ENCODE measurements at regions not wholly inside any gene's neighbourhood (a gene's known extent, or its start where the extent isn't known, plus 50 kb on each side); places are given as distances from the start of the nearest gene placed in this dataset.
"Not testable (repeated sequence)": the region's sequence is repeated elsewhere in the genome, so short reads cannot be mapped to it uniquely, and the experiment has no call there.

DNA sequence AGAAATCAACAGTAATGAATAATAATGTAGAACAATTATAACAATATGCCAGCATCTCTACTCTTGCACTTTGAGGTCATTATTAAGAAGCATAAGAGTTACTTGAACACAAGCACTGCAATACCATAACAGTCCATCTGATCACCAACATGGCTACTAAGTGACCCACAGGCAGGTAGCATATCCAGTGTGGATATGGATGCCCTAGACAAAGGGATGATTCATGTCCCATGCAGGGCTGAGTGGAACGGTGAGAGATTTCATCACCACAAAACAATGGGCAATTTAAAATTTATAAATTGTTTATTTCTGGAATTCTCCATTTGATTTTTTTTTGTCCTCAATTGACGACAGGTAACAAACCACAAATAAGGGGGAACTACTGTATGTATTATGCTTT lies 107.7 kb upstream of the TSC22D2 start:
- DNase-seq: no peak

DNA sequence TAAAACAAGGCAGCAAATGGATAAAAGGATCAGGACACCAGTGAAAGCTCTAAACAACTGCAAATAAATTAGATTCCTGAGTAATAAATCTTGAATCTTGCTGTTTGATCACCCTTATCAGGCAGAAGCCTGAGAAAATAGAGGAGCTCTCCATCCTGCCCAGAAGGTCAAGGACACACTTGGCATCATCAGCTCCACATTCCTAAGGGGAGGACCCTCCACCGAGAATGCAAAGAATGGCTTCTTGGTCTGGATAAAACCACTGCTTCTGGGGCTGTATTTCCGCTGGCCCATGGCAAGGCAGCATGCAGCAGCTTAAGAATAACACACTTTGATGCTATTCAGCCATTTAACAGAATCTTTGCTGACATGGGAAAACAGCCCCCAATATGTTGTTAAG lies 108.9 kb upstream of the TSC22D2 start:
- no peak for DNase-seq

DNA sequence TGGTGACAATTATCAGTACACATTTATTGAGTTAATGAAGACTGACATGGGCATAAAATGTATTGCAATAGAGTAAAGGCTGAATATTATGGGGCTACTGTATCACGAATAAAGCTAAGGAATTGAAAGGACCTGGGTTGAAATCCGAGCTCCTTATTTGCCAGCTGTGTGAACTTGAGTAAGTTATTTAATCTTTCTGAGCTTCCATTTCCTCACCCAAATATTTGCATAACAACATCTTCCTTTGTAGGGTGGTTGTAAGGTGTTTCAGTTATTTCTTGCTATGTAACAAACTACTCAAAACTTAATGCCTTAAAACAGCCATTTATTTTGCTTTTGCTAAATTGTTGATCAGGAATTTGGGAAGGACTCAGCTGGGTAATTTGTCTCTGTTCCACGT lies 111.1 kb upstream of the TSC22D2 start:
- DNase-seq: no peak

DNA sequence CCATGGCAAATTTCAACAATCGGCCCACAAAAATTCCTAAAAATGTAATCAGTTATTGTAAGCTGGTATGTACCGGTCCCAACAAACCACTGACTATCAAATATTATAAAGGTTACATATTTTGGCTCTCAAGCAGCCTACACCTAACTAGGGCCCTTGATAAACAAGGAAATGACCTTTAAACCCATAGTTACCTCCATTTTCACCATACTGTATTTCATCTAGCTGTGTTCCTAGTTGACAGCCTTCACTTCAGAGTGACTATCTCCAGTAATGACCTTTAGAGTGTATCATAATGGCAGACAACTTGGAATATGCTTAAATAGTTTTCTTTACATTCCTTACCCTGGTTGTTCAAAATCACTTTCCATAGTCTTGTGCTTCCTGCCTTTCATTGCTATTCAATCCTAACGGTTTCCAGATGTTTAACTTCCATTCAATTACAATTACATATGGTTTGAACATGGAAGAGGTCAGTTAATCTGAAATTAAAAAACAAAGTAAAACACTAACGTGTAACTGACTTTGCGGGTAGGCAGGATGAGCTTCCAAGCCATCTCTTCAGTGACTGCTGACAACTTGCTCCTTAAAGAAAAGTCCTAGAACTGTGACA lies 111.9 kb upstream of the TSC22D2 start:
- DNase-seq: no peak

DNA sequence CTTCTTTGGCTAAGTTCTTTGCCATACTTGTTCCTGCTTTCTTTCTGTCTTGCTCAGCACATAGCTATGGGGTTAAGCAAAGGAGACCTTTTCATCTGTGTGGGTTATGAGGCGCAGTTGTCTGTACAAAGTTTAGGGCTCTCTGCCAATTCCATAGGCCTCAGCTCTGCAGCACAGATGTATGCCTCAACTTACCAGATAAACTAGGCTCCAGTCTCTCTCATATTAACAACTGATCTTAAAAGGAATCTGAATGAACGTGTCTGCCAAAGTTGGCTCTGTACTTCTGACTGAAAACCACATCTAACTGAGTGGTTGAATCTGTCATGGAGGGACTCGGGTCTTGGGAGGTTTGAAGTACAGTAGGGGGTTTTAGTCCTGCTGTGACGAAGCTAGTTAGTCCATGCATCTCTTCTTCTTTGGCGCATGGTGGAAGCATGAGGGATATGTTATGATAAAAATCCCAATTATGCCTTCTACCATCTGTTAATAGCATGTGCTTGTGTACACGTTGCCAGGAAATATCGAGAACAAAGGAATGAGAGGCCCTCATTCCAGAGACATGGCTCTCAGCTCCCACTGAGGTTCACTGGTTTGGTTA lies 114.6 kb upstream of the TSC22D2 start:
- DNase-seq: no peak

DNA sequence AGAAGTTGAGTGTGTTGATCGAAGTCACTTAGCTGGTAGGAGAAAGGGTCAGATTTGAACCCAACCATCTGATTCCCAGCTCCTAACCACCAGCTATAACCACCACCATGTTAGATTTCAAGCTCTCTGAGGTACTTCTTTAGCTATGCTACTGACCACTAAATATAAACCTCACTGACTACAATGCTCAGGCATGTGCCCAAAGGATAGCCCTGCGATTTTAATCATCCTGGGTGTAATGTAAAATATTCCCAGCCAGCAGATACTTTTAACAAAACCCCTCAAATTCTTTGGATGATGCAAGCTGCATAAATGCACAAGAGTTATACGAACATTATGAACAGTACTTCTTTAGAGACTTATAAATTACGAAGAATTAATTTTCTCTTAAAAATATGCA lies 115.2 kb upstream of the TSC22D2 start:
- no peak for DNase-seq

DNA sequence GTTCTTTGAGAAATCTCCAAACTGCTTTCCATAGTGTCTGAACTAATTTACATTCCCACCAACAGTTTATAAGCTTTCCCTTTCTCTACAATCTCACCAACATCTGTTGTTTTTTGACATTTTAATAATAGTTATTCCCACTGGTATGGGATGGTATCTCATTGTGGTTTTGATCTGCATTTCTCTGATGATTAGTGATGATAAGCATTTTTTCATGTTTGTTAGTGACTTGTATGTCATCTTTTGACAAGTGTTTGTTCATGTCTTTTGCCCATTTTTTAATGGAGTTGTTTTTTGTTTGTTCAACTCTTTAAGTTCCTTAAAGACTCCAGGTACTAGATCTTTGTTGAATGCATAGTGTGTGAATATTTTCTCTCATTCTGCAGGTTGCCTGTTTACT lies 116.6 kb upstream of the TSC22D2 start:
- no peak for DNase-seq

DNA sequence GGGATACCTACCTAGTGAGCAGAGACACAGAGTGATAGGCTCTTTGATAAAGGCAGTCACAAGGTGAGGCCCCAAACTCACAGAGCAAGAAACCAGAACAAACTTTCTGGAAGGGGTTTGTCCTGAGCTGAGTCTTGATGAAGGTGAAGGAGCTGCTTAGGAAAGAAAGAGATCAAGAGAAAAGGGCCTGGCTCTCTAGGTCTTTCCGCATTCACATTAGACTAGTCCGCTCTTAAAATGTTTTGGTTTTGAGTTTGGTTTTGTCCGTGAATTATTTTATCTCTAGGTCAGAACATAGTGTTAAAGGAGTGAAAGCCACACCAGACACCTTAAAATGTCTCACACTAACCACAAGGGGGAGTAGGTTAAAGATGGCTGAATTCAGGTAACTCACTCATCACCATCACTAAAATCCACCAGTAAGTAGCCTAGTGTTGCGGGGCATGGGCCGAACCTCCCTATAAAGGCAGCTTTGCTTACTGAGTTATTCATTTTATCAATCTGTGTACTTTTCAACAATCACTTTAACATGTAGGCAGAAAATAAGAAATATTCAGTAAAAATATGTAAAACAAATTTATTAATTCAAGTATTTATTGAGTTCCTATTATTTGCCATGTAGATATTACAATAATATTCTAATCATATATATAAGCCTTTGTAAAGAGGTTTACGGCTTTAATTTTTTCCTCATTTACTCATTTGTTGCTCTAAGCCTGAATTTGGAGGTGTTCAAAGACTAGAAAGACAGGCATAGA lies 121.5 kb upstream of the TSC22D2 start:
- peak; percentile 61 for DNase-seq

DNA sequence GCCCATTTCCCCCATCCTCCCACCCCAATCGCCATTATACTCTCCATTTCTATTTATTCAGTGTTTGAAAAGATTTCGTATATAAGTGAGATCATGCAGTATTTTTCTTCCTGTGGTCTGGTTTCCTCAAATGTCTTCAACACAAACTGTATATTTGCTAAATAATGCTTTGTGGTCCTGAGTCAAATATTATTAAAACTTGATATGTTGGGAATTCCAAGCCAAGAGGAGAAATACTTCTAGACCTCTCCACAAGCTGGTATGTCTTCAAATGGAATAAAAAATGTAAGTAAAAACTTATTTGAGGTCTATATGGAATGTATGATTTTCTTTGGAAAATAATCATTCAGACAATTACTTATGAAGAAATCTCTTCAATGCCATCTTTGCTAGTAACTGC lies 122.5 kb upstream of the TSC22D2 start:
- DNase-seq: no peak

DNA sequence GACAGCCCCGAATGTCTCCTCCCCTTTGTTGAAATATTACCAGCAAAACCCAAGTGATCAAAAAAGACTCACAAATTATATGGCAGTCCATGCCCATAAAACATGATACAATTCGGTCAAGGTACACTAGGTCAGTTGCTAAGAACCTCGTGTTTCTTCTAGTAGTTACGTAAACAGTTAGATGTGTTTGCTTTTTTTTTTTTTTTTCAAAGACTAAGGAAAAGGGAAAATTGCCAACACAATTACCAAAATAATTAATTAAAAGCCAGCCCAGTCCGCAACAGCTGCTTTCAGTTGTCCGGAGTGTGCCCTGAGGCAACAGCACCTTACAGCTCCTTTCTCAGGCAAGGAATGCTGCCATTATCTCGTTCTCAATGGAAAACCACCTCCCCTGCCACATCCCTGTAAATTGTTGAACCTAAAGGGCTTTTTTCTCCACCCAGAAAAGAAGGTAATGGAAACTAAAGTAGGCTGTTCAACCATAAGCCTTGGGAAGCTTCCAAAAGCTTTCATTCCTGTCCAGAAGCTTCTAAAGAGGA lies 129.2 kb upstream of the TSC22D2 start:
- no peak for DNase-seq

DNA sequence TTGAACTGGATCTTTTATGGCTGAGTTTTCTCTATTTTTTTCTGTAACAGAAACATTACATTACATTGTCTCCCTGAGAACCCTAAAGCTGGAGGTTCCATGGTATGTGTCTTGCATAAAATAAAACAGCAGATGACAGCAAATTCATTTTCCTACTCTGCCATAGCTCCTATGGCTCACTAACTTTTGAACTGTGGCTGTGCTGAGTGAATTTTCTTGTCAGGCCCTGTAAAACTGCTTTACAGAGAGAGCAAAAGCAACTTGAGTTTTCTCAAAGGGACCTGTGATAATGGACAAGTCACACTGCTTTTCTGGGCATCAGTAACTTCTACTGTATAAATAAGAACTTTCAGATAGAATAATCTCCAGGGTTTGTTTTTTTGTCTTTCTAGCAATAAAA lies 129.9 kb upstream of the TSC22D2 start:
- DNase-seq: no peak

DNA sequence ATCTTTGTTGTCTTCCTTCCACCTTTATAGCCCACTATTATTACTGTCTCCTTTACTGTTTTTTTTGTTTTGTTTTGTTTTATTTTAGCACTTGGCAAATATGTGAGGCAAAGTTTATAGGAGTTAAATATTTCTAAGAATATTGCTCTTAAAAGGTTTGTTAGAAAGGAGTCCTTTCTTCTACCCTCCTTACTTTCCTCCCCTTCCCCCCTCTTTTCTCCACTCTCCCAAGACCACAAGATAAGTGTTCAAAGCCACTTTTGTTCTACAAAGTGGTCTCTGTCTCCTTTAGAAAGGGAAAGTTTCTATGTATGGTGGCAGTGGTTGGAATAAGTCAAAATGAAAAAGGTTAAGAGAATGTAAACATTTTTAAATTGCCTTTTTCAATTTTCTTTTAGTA lies 130.7 kb upstream of the TSC22D2 start:
- DNase-seq: no peak

DNA sequence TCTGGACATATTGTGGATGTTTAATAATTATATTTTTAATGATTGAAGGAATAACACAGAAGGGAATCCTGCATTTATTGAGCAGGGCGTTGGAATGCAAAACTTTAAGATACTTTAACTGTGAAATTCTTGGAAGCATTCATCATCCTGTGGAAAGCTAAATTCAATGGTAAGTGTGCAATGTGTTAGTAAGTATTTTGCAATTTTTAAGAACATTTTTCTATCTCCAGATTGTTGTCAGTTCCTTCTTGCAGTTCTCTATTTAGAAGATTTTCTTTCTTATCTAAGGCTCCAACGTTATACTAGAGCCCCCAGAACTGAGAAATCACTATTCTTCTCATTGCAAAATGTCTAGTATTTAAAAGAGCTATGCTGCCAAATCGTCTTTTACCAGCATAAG lies 132.2 kb upstream of the TSC22D2 start:
- no peak for DNase-seq

DNA sequence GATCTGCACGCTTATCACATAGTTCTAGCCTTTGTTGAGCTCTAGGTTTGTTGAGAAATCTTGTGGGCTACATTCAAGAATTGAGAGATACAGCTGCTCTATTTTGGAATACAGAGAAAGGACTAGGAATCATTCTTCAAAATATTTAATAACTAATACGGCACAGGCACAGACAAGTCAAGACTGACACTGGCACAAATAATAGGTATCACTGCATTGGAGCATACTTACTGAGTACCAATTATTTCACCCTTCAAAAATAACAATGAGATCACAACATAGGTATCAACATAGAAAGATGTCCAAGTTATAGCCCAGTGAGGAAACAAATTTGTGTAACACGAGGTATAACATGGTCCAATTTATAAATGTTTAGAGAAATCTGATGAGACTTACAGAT lies 133.7 kb upstream of the TSC22D2 start:
- no peak for DNase-seq

DNA sequence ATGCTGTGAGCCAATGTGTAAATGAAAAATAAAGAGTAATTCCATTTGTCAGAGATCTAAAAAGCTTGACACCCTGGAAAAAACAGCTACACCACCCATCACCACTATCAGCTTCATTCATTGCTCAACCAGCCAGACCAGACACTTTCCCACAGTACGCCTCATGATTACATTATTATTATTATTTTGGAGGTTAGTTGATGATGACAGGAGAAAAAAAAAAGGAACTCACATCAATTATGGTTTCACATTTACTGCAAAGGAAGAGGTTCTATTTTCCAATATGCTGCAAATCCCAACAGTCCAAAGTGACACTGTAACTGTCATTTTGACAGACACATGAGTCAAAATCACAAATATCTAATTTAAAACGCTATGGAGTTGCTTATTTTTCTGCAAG lies 134.7 kb upstream of the TSC22D2 start:
- DNase-seq: no peak

DNA sequence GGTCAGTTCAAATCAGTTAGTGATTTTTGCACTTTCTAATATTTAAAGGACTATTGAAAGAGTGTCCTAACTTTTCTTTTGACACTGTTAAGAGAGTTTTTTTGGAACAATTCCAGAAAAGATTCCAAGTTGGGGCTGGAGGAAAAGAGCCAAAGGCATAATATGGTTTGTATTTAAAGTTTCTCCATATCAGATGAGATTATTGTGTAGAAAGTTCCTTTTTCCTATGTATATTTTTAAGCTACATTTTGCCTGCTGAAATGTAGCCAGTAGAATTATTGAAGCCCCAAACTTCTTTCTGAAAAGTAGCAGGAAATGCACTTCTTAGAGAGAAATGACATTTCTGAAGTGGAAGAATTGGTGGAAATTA lies 136.5 kb upstream of the TSC22D2 start:
- no peak for DNase-seq

DNA sequence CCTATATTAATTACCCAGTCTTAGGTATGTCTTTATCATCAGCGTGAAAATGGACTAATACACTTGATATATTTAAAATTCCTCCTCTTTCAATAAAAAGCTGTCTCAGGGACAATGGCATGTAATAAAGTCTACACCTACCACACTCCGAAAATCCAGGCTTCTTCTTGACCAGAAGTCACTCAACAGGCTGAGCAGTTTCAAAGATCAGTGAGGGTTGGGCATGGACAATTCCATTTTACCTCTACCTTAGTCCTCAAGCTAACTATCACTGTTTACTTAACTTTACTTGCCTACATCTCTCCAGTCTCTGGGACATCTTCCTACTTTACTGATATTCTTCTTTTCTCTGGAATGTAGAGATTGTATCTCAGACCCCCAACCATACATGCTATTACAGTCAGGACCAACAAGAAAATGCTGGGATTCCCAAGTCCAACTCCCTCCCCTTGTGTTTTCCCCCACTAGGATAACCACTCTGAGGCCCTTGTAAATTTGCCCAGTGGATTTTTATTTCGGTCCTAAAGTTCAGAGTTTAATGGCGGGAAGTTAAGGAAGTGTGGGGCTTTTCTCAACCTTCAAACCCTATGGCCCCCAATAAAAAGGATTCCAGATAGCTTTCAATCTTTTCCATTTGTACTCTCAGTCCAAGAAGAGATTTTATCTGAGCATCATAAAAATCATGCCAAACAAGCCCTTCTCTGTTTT lies 137.1 kb upstream of the TSC22D2 start:
- no peak for DNase-seq

DNA sequence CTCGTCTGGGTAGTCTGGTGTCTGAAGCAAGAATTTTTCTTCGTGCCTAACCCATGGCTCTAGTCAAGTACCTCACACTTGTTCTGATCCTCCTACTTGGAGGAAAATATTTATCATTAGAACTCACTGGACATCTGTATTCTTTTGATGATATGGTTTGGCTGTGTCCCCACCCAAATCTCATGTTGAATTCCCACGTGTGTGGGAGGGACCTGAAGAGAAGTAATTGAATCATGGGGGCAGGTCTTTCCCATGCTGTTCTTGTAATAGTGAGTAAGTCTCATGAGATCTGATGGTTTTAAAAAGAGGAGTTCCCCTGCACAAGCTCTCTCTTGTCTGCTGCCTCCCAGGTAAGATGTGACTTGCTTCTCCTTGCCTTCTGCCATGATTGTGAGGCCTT lies 137.7 kb upstream of the TSC22D2 start:
- not testable (repeated sequence) for DNase-seq

DNA sequence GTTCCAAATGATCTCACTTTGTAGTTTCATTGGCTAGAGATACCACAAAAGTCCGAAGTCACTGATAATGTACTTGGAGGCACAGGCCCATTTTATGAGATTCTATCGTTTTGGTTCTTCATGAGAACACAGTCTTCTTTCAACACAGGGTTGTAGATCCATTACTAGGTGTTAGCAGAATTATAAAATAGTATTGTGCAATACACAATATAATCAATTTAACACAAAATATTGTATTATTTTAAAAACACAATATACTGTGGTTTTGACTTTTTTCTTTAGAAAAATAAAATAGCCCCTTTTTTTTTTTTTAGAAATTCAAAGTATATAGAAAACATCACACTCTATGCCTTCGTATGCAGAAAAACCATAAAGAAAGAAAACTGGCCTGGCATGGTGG lies 138.6 kb upstream of the TSC22D2 start:
- no peak for DNase-seq

DNA sequence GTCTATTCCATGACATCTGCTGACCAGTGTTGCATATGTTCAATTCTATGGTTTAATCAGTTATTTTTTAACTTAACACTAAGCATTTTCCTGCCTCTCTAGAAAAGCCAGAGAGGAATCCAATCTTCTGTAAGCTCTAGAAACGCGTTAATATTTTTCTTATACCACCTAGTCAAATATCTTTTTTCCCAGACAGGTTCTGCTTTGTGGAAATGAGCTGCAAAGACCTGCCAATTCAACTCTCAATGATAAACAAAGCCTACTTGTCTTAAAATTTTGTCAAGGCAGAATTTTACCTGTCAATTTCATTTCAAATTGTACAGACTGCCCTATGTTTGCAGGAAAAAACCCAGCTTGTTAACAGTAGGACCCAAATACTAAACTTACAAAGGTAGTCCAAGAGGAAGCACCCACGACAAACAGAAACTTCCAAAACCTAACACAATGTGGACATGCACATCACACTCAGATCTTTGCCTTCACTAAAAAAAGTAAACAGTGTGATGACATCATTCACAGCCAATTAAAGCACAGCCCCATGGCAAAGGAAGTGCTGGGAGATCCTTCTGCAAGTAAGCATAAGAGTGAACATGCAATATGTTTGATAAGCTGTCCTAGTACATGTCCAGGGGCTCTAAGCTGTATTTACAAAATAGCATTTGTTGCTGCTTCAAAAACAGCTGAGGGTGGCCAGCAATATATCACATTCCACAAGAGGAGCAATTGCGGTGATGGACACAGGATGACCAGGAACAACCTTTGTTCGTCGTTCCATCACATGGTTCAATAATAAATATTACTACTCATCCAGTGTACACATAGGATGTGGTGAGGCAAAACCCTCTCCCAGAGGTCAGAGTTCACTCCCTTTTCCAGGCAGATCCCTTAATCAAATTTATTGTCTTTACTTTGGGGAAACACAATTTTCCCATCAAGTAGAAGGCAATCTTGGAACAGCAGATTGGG lies 139.4 kb upstream of the TSC22D2 start:
- DNase-seq: no peak

DNA sequence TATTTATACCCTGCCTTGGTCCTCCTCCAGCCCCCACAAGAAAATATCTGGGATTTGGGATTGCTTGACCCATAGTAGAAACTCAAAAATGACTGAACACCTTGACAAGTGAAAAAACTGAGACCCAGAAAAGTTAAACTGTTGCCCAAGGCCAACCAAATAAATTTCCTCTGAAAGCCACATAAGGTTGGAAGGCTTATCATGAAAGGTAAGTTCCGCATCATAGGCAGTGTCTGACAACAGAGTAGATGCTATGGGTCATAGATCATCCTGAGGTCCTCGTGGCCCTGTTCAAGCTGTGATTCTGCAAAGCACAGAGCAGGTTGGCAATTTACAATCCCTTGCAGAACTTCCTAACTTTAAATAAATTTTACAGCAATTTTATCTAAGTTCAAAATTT lies 140.8 kb upstream of the TSC22D2 start:
- DNase-seq: no peak

DNA sequence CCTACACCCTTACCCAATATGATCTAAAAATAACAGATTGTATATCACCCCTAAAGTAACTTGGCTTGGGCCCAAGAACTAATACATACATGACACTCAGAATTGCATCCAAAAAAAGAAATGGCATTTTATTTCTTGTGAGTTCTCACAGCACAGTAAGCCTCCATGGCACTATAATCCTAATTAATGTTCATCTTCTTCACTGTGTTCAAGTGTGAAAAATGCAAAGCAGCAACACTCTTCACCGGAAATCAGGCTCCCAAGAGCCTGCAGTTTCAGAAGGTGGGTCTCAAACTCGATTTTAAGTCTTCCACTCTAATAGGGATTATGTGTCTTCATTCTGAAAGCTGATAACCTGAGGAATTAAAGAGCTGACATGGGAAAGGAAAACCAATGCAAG lies 142.8 kb upstream of the TSC22D2 start:
- no peak for DNase-seq

Measured in CD4-positive, alpha-beta T cell treated with Interleukin-21 for 1 hour (primary cell).